K562 (cell line): ENCODE measurements at regions not wholly inside any gene's neighbourhood (a gene's known extent, or its start where the extent isn't known, plus 50 kb on each side); places are given as distances from the start of the nearest gene placed in this dataset.

ENCODE experiments used
- ATAC-seq: fragments of 200-7000 bp; cut with Tn5 transposase; 3 replicates; pipeline ENCODE4 v1.9.1; 2020; ENCODE audit warnings: moderate library complexity
- BruUV-seq: library from RNA; stranded (reverse); fragments of 400-500 nt; replicated peaks from 2 replicates; lab custom pipeline; 2021; lab: Mats Ljungman, UMichigan
- CTCF ChIA-PET: fragments of 300-600 bp; formaldehyde crosslinking; extraction: SDS; loops from one replicate; lab custom pipeline; 2021; ENCODE audit warnings: low intra/inter-chr PET ratio; lab: Yijun Ruan, JAX
- POLR2A ChIA-PET: fragments of 300-600, 350-650 bp; sonication (Branson Sonifier 250); formaldehyde crosslinking; extraction: SDS; loops from one replicate; lab custom pipeline; 2021; ENCODE audit warnings: antibody characterized with exemption, inconsistent platforms; lab: Yijun Ruan, JAX
- DNase-seq, 4 experiments: peaks; one replicate each; pipeline versions ENCODE4 v3.0.0 to v3.0.0-alpha.2; 2011 to 2018; ENCODE audit warnings: low spot score in 3 of 4, mixed read lengths in 3 of 4; ENCODE audit errors: extremely low read depth in 1 of 4
- FAIRE-seq: peaks from 2 replicates; lab custom pipeline; 2011; peaks lifted over from hg19 to GRCh38; lab: Jason Lieb, UNC
- H2AFZ ChIP-seq: 2 replicates; pipeline ENCODE4 v1.6.0; 2011; ENCODE audit warnings: low read depth, low read length, control low read depth, inconsistent platforms
- H3K27ac ChIP-seq: fragments of 200-600 bp; 3 replicates; pipeline ENCODE4 v1.8.0; 2011; ENCODE audit warnings: low read depth, mild to moderate bottlenecking, control low read depth, inconsistent platforms, low read length, moderate library complexity, mixed read lengths; ENCODE audit errors: extremely low read depth
- H3K27me3 ChIP-seq, 2 experiments: fragments of 300-600 bp in 1 of 2; 2 replicates in 1 of 2; 3 replicates in 1 of 2; pipeline versions ENCODE4 v1.6.0 to v1.8.0; 2011; ENCODE audit warnings: inconsistent platforms in 2 of 2, low read length in 2 of 2, mild to moderate bottlenecking in 1 of 2, mixed read lengths in 1 of 2, moderate library complexity in 1 of 2; ENCODE audit not compliant: control insufficient read depth in 2 of 2, insufficient read depth in 2 of 2
- H3K36me3 ChIP-seq: fragments of 300-600 bp; 3 replicates; pipeline ENCODE4 v1.8.0; 2011; ENCODE audit warnings: mild to moderate bottlenecking, low read length, inconsistent platforms; ENCODE audit not compliant: control insufficient read depth, insufficient read depth
- H3K4me1 ChIP-seq, 2 experiments: fragments of 200-600 bp in 1 of 2; replicated peaks in 1 of 2; 2 replicates in 1 of 2; 3 replicates in 1 of 2; pipeline versions ENCODE4 v1.5.1 to v1.8.0; 2011; ENCODE audit warnings: inconsistent platforms in 2 of 2, low read length in 2 of 2, mild to moderate bottlenecking in 1 of 2, mixed read lengths in 1 of 2, moderate library complexity in 1 of 2; ENCODE audit not compliant: control insufficient read depth in 2 of 2, insufficient read depth in 2 of 2
- H3K4me2 ChIP-seq: 2 replicates; pipeline ENCODE4 v1.6.1; 2011; ENCODE audit warnings: low read length, control low read depth, inconsistent platforms, mixed read lengths; ENCODE audit not compliant: insufficient read depth
- H3K4me3 ChIP-seq: fragments of 200-600 bp; sonication (generic), shearing (Covaris generic); 2 replicates; pipeline ENCODE4 v1.5.1; 2016; ENCODE audit warnings: control low read depth, inconsistent platforms
- H3K79me2 ChIP-seq: fragments of 200-600 bp; 3 replicates; pipeline ENCODE4 v1.8.0; 2011; ENCODE audit warnings: low read length, inconsistent platforms; ENCODE audit not compliant: control insufficient read depth, insufficient read depth
- H3K9ac ChIP-seq, 2 experiments: 2 replicates each; pipeline versions ENCODE4 v1.6.0 to v1.6.1; 2011; ENCODE audit warnings: low read depth in 2 of 2, low read length in 2 of 2, control low read depth in 1 of 2, inconsistent platforms in 1 of 2, mild to moderate bottlenecking in 1 of 2, mixed read lengths in 1 of 2; ENCODE audit not compliant: insufficient read depth in 1 of 2
- H3K9me1 ChIP-seq: one replicate; pipeline ENCODE4 v1.6.0; 2011; ENCODE audit warnings: inconsistent platforms, mild to moderate bottlenecking, low read length, moderate library complexity; ENCODE audit not compliant: control insufficient read depth, insufficient read depth
- H3K9me3 ChIP-seq: replicated peaks from 2 replicates; pipeline ENCODE4 v1.5.1; 2011; ENCODE audit warnings: low read depth, low read length, inconsistent platforms; ENCODE audit not compliant: control insufficient read depth, insufficient read depth
- H4K20me1 ChIP-seq: replicated peaks from 2 replicates; pipeline ENCODE4 v1.6.1; 2011; ENCODE audit warnings: low read length, inconsistent platforms, mixed read lengths; ENCODE audit not compliant: control insufficient read depth, insufficient read depth
- KDM1A ChIP-seq, 2 experiments: fragments of 450-650 bp; IDR thresholded peaks; 2 replicates each; pipeline ENCODE4 v1.6.1; 2016; ENCODE audit warnings: mild to moderate bottlenecking in 2 of 2
- RAD21 ChIP-seq, 2 experiments: fragments of 250-450 bp in 1 of 2; fragments of 450-650 bp in 1 of 2; sonication (Bioruptor Pico) in 1 of 2; formaldehyde crosslinking in 1 of 2; IDR thresholded peaks in 1 of 2; conservative IDR thresholded peaks in 1 of 2; 2 replicates each; pipeline versions ENCODE4 v1.4.0 to v1.8.0; 2020 to 2022; ENCODE audit warnings: mild to moderate bottlenecking in 2 of 2, moderate library complexity in 1 of 2
- SMC3 ChIP-seq: conservative IDR thresholded peaks from 2 replicates; pipeline ENCODE4 v1.6.1; 2011; ENCODE audit warnings: low read depth, low read length, improper control_type of control experiment; ENCODE audit not compliant: insufficient read depth
- ZNF384 ChIP-seq: IDR thresholded peaks from 2 replicates; pipeline ENCODE4 v1.6.1; 2012; ENCODE audit warnings: low read depth, low read length, improper control_type of control experiment
- WGBS: fragments of 100-300 bp; shearing (Covaris generic); methylation state at CpG from one replicate; pipeline ENCODE4 v1.1.6; 2016; ENCODE audit warnings: low coverage, mixed read lengths; ENCODE audit not compliant: insufficient coverage; ENCODE audit errors: missing lambda C conversion rate; 5-methylcytosine and 5-hydroxymethylcytosine counted together
- in situ Hi-C: fragments of 300-500 bp; cut with MboI; formaldehyde crosslinking; loops from 4 replicates; pipeline ENCODE4 v1.15.0; 2018; ENCODE audit warnings: inconsistent platforms, mixed read lengths
- intact Hi-C: fragments of 100-400 bp; cut with micrococcal nuclease; formaldehyde crosslinking; loops from 2 replicates; pipeline ENCODE4 v1.14.2; 2022
- TF ChIP-seq, protein P1 (sequence below), 3 experiments: IDR thresholded peaks in 2 of 3; conservative IDR thresholded peaks in 1 of 3; 2 replicates each; pipeline ENCODE4 v1.5.1; 2011 to 2012; ENCODE audit warnings: low read length in 3 of 3, mild to moderate bottlenecking in 3 of 3, control low read depth in 2 of 3, improper control_type of control experiment in 1 of 3, inconsistent platforms in 1 of 3, low read depth in 1 of 3, mixed read lengths in 1 of 3, moderate library complexity in 1 of 3; ENCODE audit not compliant: insufficient read depth in 2 of 3

DNA sequence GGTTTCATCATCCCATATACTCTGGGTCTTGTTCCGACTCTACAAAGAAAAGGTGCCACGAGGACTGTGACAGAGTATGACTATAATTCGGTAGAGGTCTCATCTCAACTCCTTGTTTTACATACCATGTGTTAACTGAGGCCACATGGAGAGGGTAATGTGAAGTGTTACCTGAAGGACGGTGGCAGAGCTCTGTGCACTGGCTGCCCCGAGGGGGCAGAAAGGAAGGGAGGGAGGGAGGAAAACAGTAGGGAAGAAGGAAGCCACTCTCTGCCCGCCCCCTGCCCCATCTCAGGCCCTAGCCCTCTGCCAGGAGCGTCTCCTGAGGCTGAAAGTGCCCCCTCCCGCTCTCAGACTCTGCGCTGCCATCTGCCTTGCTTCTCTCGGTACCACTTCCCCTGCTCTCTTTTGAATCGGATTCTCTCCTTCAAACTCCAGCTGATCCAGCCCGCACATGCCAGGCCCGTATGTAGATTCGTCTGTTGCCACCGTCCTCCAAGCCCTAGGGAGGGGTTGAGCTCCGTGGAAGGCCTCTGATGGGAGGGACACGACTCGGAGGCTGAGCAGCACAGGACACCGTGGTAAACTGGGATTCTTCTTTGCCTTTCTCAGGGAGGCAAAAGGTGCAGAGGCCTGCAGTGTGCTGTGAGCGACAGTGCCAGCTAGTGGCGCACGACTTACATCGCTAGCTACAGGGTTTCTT, 70.5 kb upstream of the ATP10A start:
- peak; percentile 72 for FAIRE-seq
- CTCF ChIA-PET, result no interaction called here

More for the DNA sequence above, 70.5 kb upstream of the ATP10A start:
- H3K9ac ChIP-seq, result no peak overlapping the region
- ATAC-seq, result peak; percentile 94
- H2AFZ ChIP-seq, result no peak overlapping the region
- no peaks in the 10 kb centered on the region for H3K36me3 ChIP-seq
- BruUV-seq, result no TSS peak
- POLR2A ChIA-PET, result interaction anchor here (0.6 to 1.7 kb wide), 3 partner anchors 10 to 425 kb away, joined by 4 read pairs; no protein-coding TSS in a partner anchor
- whole genome bisulfite sequencing, result 0% methylated on average over 18 of the region's 23 CpGs
- no peaks in the 10 kb centered on the region for H3K9me3 ChIP-seq
- in situ Hi-C loops, result no loop called here
- peak in 2 of 4 experiments; percentile 35 to 42 for DNase-seq
- H3K27ac ChIP-seq, result no peak overlapping the region
- H3K27me3 ChIP-seq, result peaks cover 0 to 10% of the 10 kb centered on the region in 2 experiments; a peak in 3 of 5 replicates
- H3K4me3 ChIP-seq, result no peak overlapping the region
- H4K20me1 ChIP-seq, result no peaks in the 10 kb centered on the region
- TF ChIP-seq SMC3 (peak; percentile 22; the same call in 1 of the 2 replicates), KDM1A (IDR thresholded peaks at IDR 0.05) (no peak), RAD21 (CRISPR knock-in tag; conservative IDR thresholded peaks at IDR 0.05 in 1 of 2, IDR thresholded peaks at IDR 0.05 in 1 of 2) (peak; percentile 13 to 34; a peak in 2 of 4 replicates), ZNF384 (peak; percentile 87)
- TF ChIP-seq, protein P1, sequence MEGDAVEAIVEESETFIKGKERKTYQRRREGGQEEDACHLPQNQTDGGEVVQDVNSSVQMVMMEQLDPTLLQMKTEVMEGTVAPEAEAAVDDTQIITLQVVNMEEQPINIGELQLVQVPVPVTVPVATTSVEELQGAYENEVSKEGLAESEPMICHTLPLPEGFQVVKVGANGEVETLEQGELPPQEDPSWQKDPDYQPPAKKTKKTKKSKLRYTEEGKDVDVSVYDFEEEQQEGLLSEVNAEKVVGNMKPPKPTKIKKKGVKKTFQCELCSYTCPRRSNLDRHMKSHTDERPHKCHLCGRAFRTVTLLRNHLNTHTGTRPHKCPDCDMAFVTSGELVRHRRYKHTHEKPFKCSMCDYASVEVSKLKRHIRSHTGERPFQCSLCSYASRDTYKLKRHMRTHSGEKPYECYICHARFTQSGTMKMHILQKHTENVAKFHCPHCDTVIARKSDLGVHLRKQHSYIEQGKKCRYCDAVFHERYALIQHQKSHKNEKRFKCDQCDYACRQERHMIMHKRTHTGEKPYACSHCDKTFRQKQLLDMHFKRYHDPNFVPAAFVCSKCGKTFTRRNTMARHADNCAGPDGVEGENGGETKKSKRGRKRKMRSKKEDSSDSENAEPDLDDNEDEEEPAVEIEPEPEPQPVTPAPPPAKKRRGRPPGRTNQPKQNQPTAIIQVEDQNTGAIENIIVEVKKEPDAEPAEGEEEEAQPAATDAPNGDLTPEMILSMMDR (IDR thresholded peaks at IDR 0.05 in 2 of 3, conservative IDR thresholded peaks at IDR 0.05 in 1 of 3; ENCODE audit: insufficient read depth in 2 of 3, low read depth in 1 of 3, low read length in 3 of 3), result peak; percentile 57 to 72 (median 60)
- no peaks in the 10 kb centered on the region for H3K9me1 ChIP-seq
- intact Hi-C loops, result loop anchor here (10.0 kb wide), 1 partner anchor 239 kb away; no protein-coding TSS in a partner anchor
- no peaks in the 10 kb centered on the region for H3K4me1 ChIP-seq
- H3K4me2 ChIP-seq, result no peak overlapping the region
- H3K79me2 ChIP-seq, result no peaks in the 10 kb centered on the region
